SK-N-SH treated with all-trans-retinoic acid at 6 μM for 48 hours (cell line): ENCODE measurements at regions not wholly inside any gene's neighbourhood (a gene's known extent, or its start where the extent isn't known, plus 50 kb on each side); places are given as distances from the start of the nearest gene placed in this dataset.
A peak's percentile ranks its signal among the peaks of the same experiment; 100 is the strongest.

Experiments
- ATAC-seq: fragments of 200-7000 bp; cut with Tn5 transposase; 3 replicates; pipeline ENCODE4 v1.9.1; 2020; ENCODE audit warnings: mild to moderate bottlenecking, moderate library complexity
- ARNTL ChIP-seq: fragments of 450-650 bp; formaldehyde crosslinking; IDR thresholded peaks from 2 replicates; pipeline ENCODE4 v1.5.0; 2020; ENCODE audit warnings: low read depth, mild to moderate bottlenecking, moderate library complexity, borderline replicate concordance
- BACH2 ChIP-seq: fragments of 250-450 bp; sonication (Bioruptor Pico); IDR thresholded peaks from 2 replicates; pipeline ENCODE4 v1.9.0; 2021; ENCODE audit warnings: mild to moderate bottlenecking, borderline replicate concordance
- CREB5 ChIP-seq: fragments of 250-450 bp; sonication (Bioruptor Pico); IDR thresholded peaks from 2 replicates; pipeline ENCODE4 v1.5.1; 2020; ENCODE audit warnings: low read depth, mild to moderate bottlenecking, moderate library complexity
- CSRNP3 ChIP-seq: fragments of 250-450 bp; sonication (Bioruptor Pico); IDR thresholded peaks from 2 replicates; pipeline ENCODE4 v1.5.1; 2021; ENCODE audit warnings: mild to moderate bottlenecking, moderate library complexity
- ESRRG ChIP-seq: fragments of 250-450 bp; sonication (Bioruptor Pico); IDR thresholded peaks from 2 replicates; pipeline ENCODE4 v1.6.1; 2021; ENCODE audit warnings: mild to moderate bottlenecking
- GLIS3 ChIP-seq: fragments of 250-450 bp; sonication (Bioruptor Pico); IDR thresholded peaks from 2 replicates; pipeline ENCODE4 v1.5.0; 2020; ENCODE audit warnings: mild to moderate bottlenecking, moderate library complexity
- ISL1 ChIP-seq: fragments of 250-450 bp; sonication (Bioruptor Pico); IDR thresholded peaks from 2 replicates; pipeline ENCODE4 v2.1.2; 2022; ENCODE audit warnings: mild to moderate bottlenecking, moderate library complexity
- OSR1 ChIP-seq: fragments of 250-450 bp; sonication (Bioruptor Pico); IDR thresholded peaks from 2 replicates; pipeline ENCODE4 v1.8.0; 2022; ENCODE audit warnings: moderate library complexity, mild to moderate bottlenecking, inconsistent platforms
- PATZ1 ChIP-seq: fragments of 250-450 bp; sonication (Bioruptor Pico); IDR thresholded peaks from 2 replicates; pipeline ENCODE4 v1.8.0; 2020; ENCODE audit warnings: mild to moderate bottlenecking, moderate library complexity, borderline replicate concordance
- POU6F1 ChIP-seq: fragments of 250-450 bp; sonication (Bioruptor Pico); IDR thresholded peaks from 2 replicates; pipeline ENCODE4 v1.8.0; 2021; ENCODE audit warnings: low read depth, mild to moderate bottlenecking, moderate library complexity, borderline replicate concordance
- PPARA ChIP-seq: fragments of 250-450 bp; sonication (Bioruptor Pico); IDR thresholded peaks from 2 replicates; pipeline ENCODE4 v1.5.0; 2020; ENCODE audit warnings: mild to moderate bottlenecking, borderline replicate concordance
- RARB ChIP-seq: fragments of 250-450 bp; sonication (Bioruptor Pico); IDR thresholded peaks from 2 replicates; pipeline ENCODE4 v1.8.0; 2021; ENCODE audit warnings: mild to moderate bottlenecking, moderate library complexity
- SNAI2 ChIP-seq: fragments of 250-450 bp; sonication (Bioruptor Pico); IDR thresholded peaks from 2 replicates; pipeline ENCODE4 v1.5.0; 2020; ENCODE audit warnings: mild to moderate bottlenecking, moderate library complexity
- TCF4 ChIP-seq: fragments of 250-450 bp; sonication (Bioruptor Pico); IDR thresholded peaks from 2 replicates; pipeline ENCODE4 v1.8.0; 2021; ENCODE audit warnings: mild to moderate bottlenecking, moderate library complexity, borderline replicate concordance
- TOX ChIP-seq: fragments of 250-450 bp; sonication (Bioruptor Pico); IDR thresholded peaks from 2 replicates; pipeline ENCODE4 v1.8.0; 2021; ENCODE audit warnings: mild to moderate bottlenecking, moderate library complexity, borderline replicate concordance
- TSHZ2 ChIP-seq: fragments of 250-450 bp; sonication (Bioruptor Pico); IDR thresholded peaks from 2 replicates; pipeline ENCODE4 v1.5.0; 2020; ENCODE audit warnings: mild to moderate bottlenecking, moderate library complexity
- ZC3H10 ChIP-seq: fragments of 250-450 bp; sonication (Bioruptor Pico); IDR thresholded peaks from 2 replicates; pipeline ENCODE4 v1.5.1; 2021; ENCODE audit warnings: mild to moderate bottlenecking, moderate library complexity
- ZFP3 ChIP-seq: fragments of 250-450 bp; sonication (Bioruptor Pico); IDR thresholded peaks from 2 replicates; pipeline ENCODE4 v1.5.0; 2020; ENCODE audit warnings: mild to moderate bottlenecking, moderate library complexity
- ZFP30 ChIP-seq: fragments of 450-650 bp; formaldehyde crosslinking; IDR thresholded peaks from 2 replicates; pipeline ENCODE4 v1.5.0; 2022; ENCODE audit warnings: mild to moderate bottlenecking, moderate library complexity
- ZNF565 ChIP-seq: fragments of 450-650 bp; formaldehyde crosslinking; conservative IDR thresholded peaks from 2 replicates; pipeline ENCODE4 v1.5.0; 2020; ENCODE audit warnings: low read depth, mild to moderate bottlenecking, moderate library complexity
- ZNF70 ChIP-seq: fragments of 450-650 bp; formaldehyde crosslinking; IDR thresholded peaks from 2 replicates; pipeline ENCODE4 v1.5.0; 2020; ENCODE audit warnings: mild to moderate bottlenecking, moderate library complexity
- ZNF8 ChIP-seq: fragments of 450-650 bp; formaldehyde crosslinking; IDR thresholded peaks from 2 replicates; pipeline ENCODE4 v1.5.0; 2020; ENCODE audit warnings: mild to moderate bottlenecking, moderate library complexity

GRCh38 chr7:51367614-51367968 is 51.0 kb upstream of the COBL start:
- no peak for TF ChIP-seq PPARA
- TF ChIP-seq SNAI2 (CRISPR knock-in tag), result no peak
- no peak for TF ChIP-seq ARNTL (CRISPR knock-in tag)
- no peak for TF ChIP-seq BACH2 (CRISPR knock-in tag)
- no peak for TF ChIP-seq RARB (CRISPR knock-in tag)
- TF ChIP-seq GLIS3 (CRISPR knock-in tag), result no peak
- TF ChIP-seq ZFP30, result no peak
- no peak for TF ChIP-seq ISL1 (CRISPR knock-in tag)
- TF ChIP-seq ZC3H10, result no peak
- no peak for TF ChIP-seq ZNF70 (CRISPR knock-in tag)
- no peak for TF ChIP-seq TCF4
- no peak for TF ChIP-seq TOX (CRISPR knock-in tag)
- no peak for TF ChIP-seq CREB5 (CRISPR knock-in tag)
- TF ChIP-seq ZNF565 (CRISPR knock-in tag), result no peak
- TF ChIP-seq OSR1 (CRISPR knock-in tag), result no peak
- no peak for TF ChIP-seq ZFP3 (CRISPR knock-in tag)
- no peak for TF ChIP-seq ESRRG
- ATAC-seq, result no peak

GRCh38 chr7:51366930-51367613 is 50.5 kb upstream of the COBL start:
- TF ChIP-seq TSHZ2 (CRISPR knock-in tag), result no peak
- TF ChIP-seq ZNF70 (CRISPR knock-in tag), result no peak
- TF ChIP-seq ISL1 (CRISPR knock-in tag), result no peak
- no peak for TF ChIP-seq ZFP30
- TF ChIP-seq TCF4, result no peak
- no peak for TF ChIP-seq PPARA
- TF ChIP-seq CSRNP3 (CRISPR knock-in tag), result no peak
- TF ChIP-seq CREB5 (CRISPR knock-in tag), result no peak
- no peak for TF ChIP-seq ZNF8 (CRISPR knock-in tag)
- no peak for TF ChIP-seq TOX (CRISPR knock-in tag)
- TF ChIP-seq ZC3H10, result no peak
- TF ChIP-seq RARB (CRISPR knock-in tag), result no peak
- no peak for TF ChIP-seq BACH2 (CRISPR knock-in tag)
- TF ChIP-seq ZFP3 (CRISPR knock-in tag), result no peak
- TF ChIP-seq ESRRG, result no peak
- no peak for TF ChIP-seq POU6F1
- TF ChIP-seq PATZ1, result no peak
- TF ChIP-seq GLIS3 (CRISPR knock-in tag), result no peak
- TF ChIP-seq OSR1 (CRISPR knock-in tag), result no peak
- ATAC-seq, result peak; percentile 55; the same call in 2 of the 3 replicates
